ENCODE measurements at regions not wholly inside any gene's neighbourhood (a gene's known extent, or its start where the extent isn't known, plus 50 kb on each side); places are given as distances from the start of the nearest gene placed in this dataset.
A peak's percentile ranks its signal among the peaks of the same experiment; 100 is the strongest.
"Not testable (repeated sequence)": the region's sequence is repeated elsewhere in the genome, so short reads cannot be mapped to it uniquely, and the experiment has no call there.

DNA sequence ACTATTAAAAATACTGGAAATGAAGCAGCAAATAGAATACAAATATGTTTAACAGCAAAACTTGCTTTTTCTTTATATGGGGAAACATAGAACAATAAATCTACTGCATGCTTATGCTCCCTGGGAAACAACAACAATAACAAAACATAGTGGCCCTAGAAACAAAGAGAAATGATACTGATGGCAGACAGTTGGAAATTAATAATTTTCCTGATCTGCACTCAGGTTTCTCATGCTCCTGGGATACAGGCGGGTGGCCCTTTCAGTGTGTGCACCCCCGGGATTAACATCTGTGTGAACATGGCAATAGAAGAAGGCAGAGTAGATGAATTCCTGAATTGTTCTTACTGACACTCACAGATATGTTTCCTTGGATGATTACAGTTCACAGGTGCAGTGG is 209.2 kb upstream of the TBX18 start:
- H3K4me3 ChIP-seq = no peak overlapping the region
- H3K79me2 ChIP-seq (ENCODE audit: insufficient read depth) = no peaks in the 10 kb centered on the region
- H3K9ac ChIP-seq = no peak overlapping the region
- TF ChIP-seq EZH2 (IDR thresholded peaks at IDR 0.05; ENCODE audit: insufficient read depth, poor library complexity, severe bottlenecking) = no peak
- TF ChIP-seq EZH2phosphoT487 (IDR thresholded peaks at IDR 0.05; ENCODE audit: insufficient read depth, low read depth) = no peak
- no peak overlapping the region for H3K4me2 ChIP-seq (ENCODE audit: unreplicated experiment)
- 69% methylated on average over 2 of the region's 2 CpGs for WGBS, 2 experiments (ENCODE audit: low coverage in 1 of 2, low lambda C conversion rate in 2 of 2, missing lambda C conversion rate in 2 of 2)
- in situ Hi-C loops (cut with MboI) = loop anchor here (25.0 kb wide), 1 partner anchor 411 kb away; no protein-coding TSS in a partner anchor
- no peaks in the 10 kb centered on the region for H3K27me3 ChIP-seq (replicated peaks; ENCODE audit: insufficient read depth)
- H3K9me2 ChIP-seq (ENCODE audit: insufficient read depth) = no peaks in the 10 kb centered on the region; the same call in 1 of the 2 replicates
- no peaks in the 10 kb centered on the region for H3K4me1 ChIP-seq (ENCODE audit: insufficient read depth)
- no peaks in the 10 kb centered on the region for H3K36me3 ChIP-seq (ENCODE audit: low read depth)
- no peaks in the 10 kb centered on the region for H3K9me3 ChIP-seq (ENCODE audit: low read depth)
- DNase-seq = no peak
- H3K27ac ChIP-seq = no peak overlapping the region
- H2AFZ ChIP-seq = no peak overlapping the region
- H3F3A ChIP-seq (ENCODE audit: insufficient read depth) = no peaks in the 10 kb centered on the region
- H4K20me1 ChIP-seq (ENCODE audit: insufficient read depth) = no peaks in the 10 kb centered on the region

DNA sequence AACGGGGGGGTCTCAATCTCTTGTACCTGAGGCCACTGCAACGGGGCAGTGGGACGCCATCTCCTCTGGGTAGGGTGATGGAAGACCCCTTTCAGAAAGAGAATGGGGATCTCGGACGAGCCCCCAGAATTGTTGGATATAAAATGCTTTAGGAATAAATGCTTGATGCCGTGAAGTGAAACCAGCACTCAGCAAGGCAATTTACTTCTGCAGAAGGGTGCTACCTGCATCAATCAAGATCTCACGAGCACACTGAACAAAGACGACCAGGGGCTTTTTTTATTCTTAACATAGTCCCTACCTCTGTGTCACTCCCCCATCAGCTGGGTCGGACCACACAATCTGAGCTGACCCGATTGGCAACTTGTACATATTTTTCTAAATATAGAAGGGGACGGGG is 203.6 kb upstream of the TBX18 start:
- Histone ChIP-seq H3K9me2 (ENCODE audit: insufficient read depth) (no peaks in the 10 kb centered on the region), H3K4me2 (ENCODE audit: unreplicated experiment) (no peak overlapping the region), H4K20me1 (ENCODE audit: insufficient read depth) (no peaks in the 10 kb centered on the region), H2AFZ (no peak overlapping the region), H3K79me2 (ENCODE audit: insufficient read depth) (no peaks in the 10 kb centered on the region), H3F3A (ENCODE audit: insufficient read depth) (no peaks in the 10 kb centered on the region), H3K36me3 (ENCODE audit: low read depth) (no peaks in the 10 kb centered on the region), H3K27ac (no peak overlapping the region), H3K9me3 (ENCODE audit: low read depth) (no peaks in the 10 kb centered on the region), H3K4me1 (ENCODE audit: insufficient read depth) (no peaks in the 10 kb centered on the region), H3K9ac (no peak overlapping the region), H3K27me3 (replicated peaks; ENCODE audit: insufficient read depth) (no peaks in the 10 kb centered on the region), H3K4me3 (no peak overlapping the region)
- no peak for DNase-seq
- 61 to 69% methylated on average over 11 of the region's 11 CpGs for WGBS, 2 experiments (ENCODE audit: low coverage in 1 of 2, low lambda C conversion rate in 2 of 2, missing lambda C conversion rate in 2 of 2)
- TF ChIP-seq EZH2phosphoT487 (IDR thresholded peaks at IDR 0.05; ENCODE audit: insufficient read depth, low read depth) = no peak
- no peak for TF ChIP-seq EZH2 (IDR thresholded peaks at IDR 0.05; ENCODE audit: insufficient read depth, poor library complexity, severe bottlenecking)
- in situ Hi-C loops (cut with MboI) = loop anchor here (25.0 kb wide), 1 partner anchor 406 kb away; no protein-coding TSS in a partner anchor

DNA sequence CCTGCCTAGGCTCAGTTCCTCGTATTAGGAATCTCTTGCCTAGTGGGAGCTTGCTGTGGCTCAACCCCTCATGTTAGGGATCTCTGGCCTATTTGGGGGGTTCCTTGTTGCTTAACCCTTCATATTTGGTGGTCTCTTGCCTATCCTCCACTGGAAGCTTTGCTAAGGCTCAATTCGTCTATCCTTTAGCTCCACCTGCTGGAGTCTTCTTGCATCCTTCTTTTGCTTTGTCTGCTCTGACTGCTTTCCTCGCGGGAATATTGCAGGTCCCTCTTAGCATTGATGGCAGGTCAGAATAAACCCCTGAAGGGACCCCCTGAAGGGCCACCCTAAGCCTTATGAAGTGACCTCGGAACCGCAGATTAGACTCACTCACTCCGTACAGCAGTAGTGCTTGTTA is 203.0 kb upstream of the TBX18 start:
- no peaks in the 10 kb centered on the region for H3K9me3 ChIP-seq (ENCODE audit: low read depth)
- peak; percentile 70 for DNase-seq
- no peaks in the 10 kb centered on the region for H3F3A ChIP-seq (ENCODE audit: insufficient read depth)
- H3K4me2 ChIP-seq (ENCODE audit: unreplicated experiment) = no peak overlapping the region
- no peaks in the 10 kb centered on the region for H3K9me2 ChIP-seq (ENCODE audit: insufficient read depth)
- H3K79me2 ChIP-seq (ENCODE audit: insufficient read depth) = no peaks in the 10 kb centered on the region
- H3K27ac ChIP-seq = no peak overlapping the region
- no peak overlapping the region for H3K9ac ChIP-seq
- no peaks in the 10 kb centered on the region for H3K36me3 ChIP-seq (ENCODE audit: low read depth)
- no peaks in the 10 kb centered on the region for H3K4me1 ChIP-seq (ENCODE audit: insufficient read depth)
- TF ChIP-seq EZH2 (IDR thresholded peaks at IDR 0.05; ENCODE audit: insufficient read depth, poor library complexity, severe bottlenecking) (no peak), EZH2phosphoT487 (IDR thresholded peaks at IDR 0.05; ENCODE audit: insufficient read depth, low read depth) (no peak)
- H3K4me3 ChIP-seq = no peak overlapping the region
- H2AFZ ChIP-seq = no peak overlapping the region
- WGBS, 2 experiments (ENCODE audit: low coverage in 1 of 2, low lambda C conversion rate in 2 of 2, missing lambda C conversion rate in 2 of 2) = 74% methylated on average over 7 of the region's 7 CpGs
- H3K27me3 ChIP-seq (replicated peaks; ENCODE audit: insufficient read depth) = no peaks in the 10 kb centered on the region
- in situ Hi-C loops (cut with MboI) = loop anchor here (25.0 kb wide), 1 partner anchor 405 kb away; no protein-coding TSS in a partner anchor
- no peaks in the 10 kb centered on the region for H4K20me1 ChIP-seq (ENCODE audit: insufficient read depth)

DNA sequence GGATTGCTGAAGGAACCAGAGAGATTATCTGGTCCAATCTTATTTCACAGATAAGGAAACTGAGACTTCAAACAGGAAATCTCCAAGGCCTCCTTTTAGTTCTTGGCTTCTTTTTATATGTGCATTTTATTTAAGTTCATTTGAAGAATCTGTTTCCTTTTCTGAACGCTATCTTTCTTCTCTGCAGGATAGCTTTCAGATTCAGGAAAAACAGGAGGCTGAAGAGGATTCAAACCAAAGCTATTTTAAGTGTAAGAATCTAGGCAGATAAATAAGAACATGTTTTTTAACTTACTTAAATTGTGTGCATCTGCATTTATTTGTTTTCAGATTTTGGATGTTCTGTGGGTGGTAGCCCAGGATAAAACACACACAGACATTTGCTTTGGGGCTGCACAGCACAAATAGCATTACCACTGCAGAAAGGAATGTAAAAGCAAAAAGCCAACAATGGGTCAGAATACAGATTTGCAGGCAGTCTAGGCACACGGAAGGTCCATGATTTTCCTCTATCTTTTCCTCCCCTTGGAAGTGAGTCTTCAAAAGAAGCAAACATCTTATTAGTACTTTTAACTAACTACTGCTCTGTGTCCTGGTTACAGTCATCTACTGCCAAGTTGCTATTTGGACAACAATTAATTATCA is 188.8 kb upstream of the TBX18 start:
- in situ Hi-C loops (cut with MboI) = loop anchor here (25.0 kb wide), 1 partner anchor 391 kb away; no protein-coding TSS in a partner anchor
- Histone ChIP-seq H3K9ac (no peak overlapping the region), H4K20me1 (ENCODE audit: insufficient read depth) (no peaks in the 10 kb centered on the region), H3K4me1 (ENCODE audit: insufficient read depth) (peaks cover 5% of the 10 kb centered on the region; the same call in 1 of the 2 replicates), H3K9me2 (ENCODE audit: insufficient read depth) (no peaks in the 10 kb centered on the region), H3K36me3 (ENCODE audit: low read depth) (no peaks in the 10 kb centered on the region), H3K27ac (no peak overlapping the region), H2AFZ (no peak overlapping the region; the same call in 1 of the 2 replicates), H3K79me2 (ENCODE audit: insufficient read depth) (no peaks in the 10 kb centered on the region), H3K9me3 (ENCODE audit: low read depth) (no peaks in the 10 kb centered on the region), H3K4me3 (no peak overlapping the region), H3F3A (ENCODE audit: insufficient read depth) (peaks cover 7% of the 10 kb centered on the region; the same call in 1 of the 2 replicates), H3K4me2 (ENCODE audit: unreplicated experiment) (no peak overlapping the region), H3K27me3 (replicated peaks; ENCODE audit: insufficient read depth) (no peaks in the 10 kb centered on the region)
- no peak for TF ChIP-seq EZH2phosphoT487 (IDR thresholded peaks at IDR 0.05; ENCODE audit: insufficient read depth, low read depth)
- no peak for TF ChIP-seq EZH2 (IDR thresholded peaks at IDR 0.05; ENCODE audit: insufficient read depth, poor library complexity, severe bottlenecking)
- peak; percentile 24 for DNase-seq
- 27 to 31% methylated on average over 2 of the region's 2 CpGs for WGBS, 2 experiments (ENCODE audit: low coverage in 1 of 2, low lambda C conversion rate in 2 of 2, missing lambda C conversion rate in 2 of 2)

DNA sequence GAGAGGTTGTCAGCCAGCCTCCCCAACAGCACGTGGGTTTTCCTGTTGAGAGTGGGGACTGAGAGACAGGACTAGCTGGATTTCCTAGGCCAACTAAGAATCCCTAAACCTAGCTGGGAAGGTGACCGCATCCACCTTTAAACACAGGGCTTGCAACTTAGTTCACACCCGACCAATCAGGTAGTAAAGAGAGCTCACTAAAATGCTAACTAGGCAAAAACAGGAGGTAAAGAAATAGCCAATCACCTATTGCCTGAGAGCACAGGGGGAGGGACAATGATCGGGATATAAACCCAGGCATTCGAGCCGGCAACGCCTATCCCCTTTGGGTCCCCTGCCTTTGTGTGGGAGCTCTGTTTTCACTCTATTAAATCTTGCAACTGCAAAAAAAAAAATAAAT is 180.5 kb upstream of the TBX18 start:
- H3K9ac ChIP-seq; H3K9me3 ChIP-seq (ENCODE audit: low read depth); in situ Hi-C loops (cut with MboI); H3K27ac ChIP-seq; H3K27me3 ChIP-seq (replicated peaks; ENCODE audit: insufficient read depth); H4K20me1 ChIP-seq (ENCODE audit: insufficient read depth); H3K4me2 ChIP-seq (ENCODE audit: unreplicated experiment); H3K79me2 ChIP-seq (ENCODE audit: insufficient read depth); H2AFZ ChIP-seq; DNase-seq; H3K36me3 ChIP-seq (ENCODE audit: low read depth); H3K4me1 ChIP-seq (ENCODE audit: insufficient read depth); H3K4me3 ChIP-seq; H3F3A ChIP-seq (ENCODE audit: insufficient read depth); H3K9me2 ChIP-seq (ENCODE audit: insufficient read depth): not testable (repeated sequence)
- 79 to 85% methylated on average over 7 of the region's 7 CpGs for WGBS, 2 experiments (ENCODE audit: low coverage in 1 of 2, low lambda C conversion rate in 2 of 2, missing lambda C conversion rate in 2 of 2)
